Neural cell (in vitro differentiated cells): ENCODE measurements at regions not wholly inside any gene's neighbourhood (a gene's known extent, or its start where the extent isn't known, plus 50 kb on each side); places are given as distances from the start of the nearest gene placed in this dataset.

ENCODE experiments used
- EZH2 ChIP-seq: fragments of 200-600, 300-800 bp; shearing (Covaris generic), sonication (generic); IDR thresholded peaks from 2 replicates; pipeline ENCODE4 v1.6.1; 2014; ENCODE audit warnings: antibody characterized with exemption, low read length, borderline replicate concordance, mild to moderate bottlenecking; ENCODE audit not compliant: insufficient read depth, poor library complexity, severe bottlenecking
- POLR2AphosphoS5 ChIP-seq: IDR thresholded peaks from 2 replicates; pipeline ENCODE4 v1.6.1; 2012
- RAD21 ChIP-seq: fragments of 450-650 bp; conservative IDR thresholded peaks from 2 replicates; pipeline ENCODE4 v1.6.1; 2014; ENCODE audit warnings: antibody characterized with exemption, mild to moderate bottlenecking, moderate library complexity
- TF ChIP-seq, protein P1 (sequence below): fragments of 450-650 bp; IDR thresholded peaks from 2 replicates; pipeline ENCODE4 v1.5.1; 2014; ENCODE audit warnings: antibody characterized with exemption, mild to moderate bottlenecking, moderate library complexity; ENCODE audit not compliant: poor library complexity, severe bottlenecking
- TF ChIP-seq, protein P2 (sequence below): IDR thresholded peaks from 2 replicates; pipeline ENCODE4 v1.6.1; 2012; ENCODE audit warnings: borderline replicate concordance

DNA sequence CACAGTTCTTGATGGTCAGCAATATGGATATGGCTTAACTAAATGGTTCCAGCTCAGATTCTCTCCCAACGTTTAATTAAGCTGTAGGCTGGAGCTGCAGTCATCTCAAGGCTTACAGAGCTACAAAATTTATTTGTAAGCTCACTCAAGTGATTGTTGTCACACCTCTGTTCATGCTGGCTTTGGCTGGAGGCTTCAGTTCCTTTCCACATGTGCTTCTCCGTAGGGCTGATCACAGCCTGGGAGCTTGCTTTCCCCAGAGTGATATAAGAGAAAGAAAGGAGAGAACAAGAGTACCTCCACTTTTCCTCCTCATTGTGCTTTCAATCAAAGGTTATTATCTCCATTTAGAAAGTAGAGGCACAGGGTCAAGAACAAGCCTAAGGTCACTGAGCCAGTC lies 182.7 kb upstream of the KCNN2 start:
- TF ChIP-seq RAD21: no peak
- TF ChIP-seq, protein P1, sequence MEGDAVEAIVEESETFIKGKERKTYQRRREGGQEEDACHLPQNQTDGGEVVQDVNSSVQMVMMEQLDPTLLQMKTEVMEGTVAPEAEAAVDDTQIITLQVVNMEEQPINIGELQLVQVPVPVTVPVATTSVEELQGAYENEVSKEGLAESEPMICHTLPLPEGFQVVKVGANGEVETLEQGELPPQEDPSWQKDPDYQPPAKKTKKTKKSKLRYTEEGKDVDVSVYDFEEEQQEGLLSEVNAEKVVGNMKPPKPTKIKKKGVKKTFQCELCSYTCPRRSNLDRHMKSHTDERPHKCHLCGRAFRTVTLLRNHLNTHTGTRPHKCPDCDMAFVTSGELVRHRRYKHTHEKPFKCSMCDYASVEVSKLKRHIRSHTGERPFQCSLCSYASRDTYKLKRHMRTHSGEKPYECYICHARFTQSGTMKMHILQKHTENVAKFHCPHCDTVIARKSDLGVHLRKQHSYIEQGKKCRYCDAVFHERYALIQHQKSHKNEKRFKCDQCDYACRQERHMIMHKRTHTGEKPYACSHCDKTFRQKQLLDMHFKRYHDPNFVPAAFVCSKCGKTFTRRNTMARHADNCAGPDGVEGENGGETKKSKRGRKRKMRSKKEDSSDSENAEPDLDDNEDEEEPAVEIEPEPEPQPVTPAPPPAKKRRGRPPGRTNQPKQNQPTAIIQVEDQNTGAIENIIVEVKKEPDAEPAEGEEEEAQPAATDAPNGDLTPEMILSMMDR: no peak
- no peak for TF ChIP-seq EZH2
- TF ChIP-seq POLR2AphosphoS5: no peak
- TF ChIP-seq, protein P2, sequence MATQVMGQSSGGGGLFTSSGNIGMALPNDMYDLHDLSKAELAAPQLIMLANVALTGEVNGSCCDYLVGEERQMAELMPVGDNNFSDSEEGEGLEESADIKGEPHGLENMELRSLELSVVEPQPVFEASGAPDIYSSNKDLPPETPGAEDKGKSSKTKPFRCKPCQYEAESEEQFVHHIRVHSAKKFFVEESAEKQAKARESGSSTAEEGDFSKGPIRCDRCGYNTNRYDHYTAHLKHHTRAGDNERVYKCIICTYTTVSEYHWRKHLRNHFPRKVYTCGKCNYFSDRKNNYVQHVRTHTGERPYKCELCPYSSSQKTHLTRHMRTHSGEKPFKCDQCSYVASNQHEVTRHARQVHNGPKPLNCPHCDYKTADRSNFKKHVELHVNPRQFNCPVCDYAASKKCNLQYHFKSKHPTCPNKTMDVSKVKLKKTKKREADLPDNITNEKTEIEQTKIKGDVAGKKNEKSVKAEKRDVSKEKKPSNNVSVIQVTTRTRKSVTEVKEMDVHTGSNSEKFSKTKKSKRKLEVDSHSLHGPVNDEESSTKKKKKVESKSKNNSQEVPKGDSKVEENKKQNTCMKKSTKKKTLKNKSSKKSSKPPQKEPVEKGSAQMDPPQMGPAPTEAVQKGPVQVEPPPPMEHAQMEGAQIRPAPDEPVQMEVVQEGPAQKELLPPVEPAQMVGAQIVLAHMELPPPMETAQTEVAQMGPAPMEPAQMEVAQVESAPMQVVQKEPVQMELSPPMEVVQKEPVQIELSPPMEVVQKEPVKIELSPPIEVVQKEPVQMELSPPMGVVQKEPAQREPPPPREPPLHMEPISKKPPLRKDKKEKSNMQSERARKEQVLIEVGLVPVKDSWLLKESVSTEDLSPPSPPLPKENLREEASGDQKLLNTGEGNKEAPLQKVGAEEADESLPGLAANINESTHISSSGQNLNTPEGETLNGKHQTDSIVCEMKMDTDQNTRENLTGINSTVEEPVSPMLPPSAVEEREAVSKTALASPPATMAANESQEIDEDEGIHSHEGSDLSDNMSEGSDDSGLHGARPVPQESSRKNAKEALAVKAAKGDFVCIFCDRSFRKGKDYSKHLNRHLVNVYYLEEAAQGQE: no peak
